SK-N-MC (cell line): ENCODE measurements at regions not wholly inside any gene's neighbourhood (a gene's known extent, or its start where the extent isn't known, plus 50 kb on each side); places are given as distances from the start of the nearest gene placed in this dataset.

Experiments
- EZH2 ChIP-seq: fragments of 200-600 bp; sonication (generic); IDR thresholded peaks from one replicate; pipeline ENCODE4 v1.6.1; 2017; ENCODE audit warnings: antibody characterized with exemption
- POLR2AphosphoS5 ChIP-seq: IDR thresholded peaks from 2 replicates; pipeline ENCODE4 v1.6.1; 2012; ENCODE audit warnings: mild to moderate bottlenecking, low read depth, low read length, borderline replicate concordance

DNA sequence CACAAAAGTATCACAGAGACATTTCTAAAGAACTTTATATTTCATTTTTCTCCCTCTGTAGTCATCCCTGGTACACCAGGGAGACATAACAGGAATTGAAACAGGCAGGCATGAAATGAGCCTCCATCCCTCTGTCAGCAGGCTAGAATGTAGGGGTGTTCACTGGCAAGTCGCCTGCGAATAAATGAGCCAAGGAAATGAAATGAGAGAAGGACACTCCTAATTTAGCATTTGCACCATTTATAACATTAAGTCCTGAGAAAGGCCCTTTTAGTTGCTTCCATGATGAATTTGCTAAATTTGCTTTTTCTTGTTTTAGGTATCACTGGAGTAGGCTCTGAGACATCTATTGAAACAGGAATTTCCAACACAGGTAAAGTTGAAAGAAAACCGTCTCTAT, 192.4 kb upstream of the CNTN1 start:
- TF ChIP-seq EZH2 (no peak), POLR2AphosphoS5 (no peak)
